HEK293T (cell line): ENCODE measurements at regions not wholly inside any gene's neighbourhood (a gene's known extent, or its start where the extent isn't known, plus 50 kb on each side); places are given as distances from the start of the nearest gene placed in this dataset.
"Not testable (repeated sequence)": the region's sequence is repeated elsewhere in the genome, so short reads cannot be mapped to it uniquely, and the experiment has no call there.

ENCODE experiments used
- CTCF ChIA-PET: fragments of 350-600 bp; formaldehyde crosslinking; extraction: SDS; loops from one replicate; lab custom pipeline; 2021; ENCODE audit warnings: antibody characterized with exemption, inconsistent platforms; lab: Yijun Ruan, JAX
- POLR2A ChIA-PET: fragments of 350-600 bp; formaldehyde crosslinking; extraction: SDS; loops from one replicate; lab custom pipeline; 2020; ENCODE audit warnings: antibody characterized with exemption, inconsistent platforms; lab: Yijun Ruan, JAX
- DNase-seq: peaks from one replicate; pipeline ENCODE4 v3.0.0; 2012; ENCODE audit warnings: mixed read lengths; ENCODE audit errors: extremely low spot score
- ARNT ChIP-seq: fragments of 450-650 bp; IDR thresholded peaks from 2 replicates; pipeline ENCODE4 v1.6.1; 2017; ENCODE audit warnings: mild to moderate bottlenecking
- BHLHE40 ChIP-seq: fragments of 450-650 bp; IDR thresholded peaks from 2 replicates; pipeline ENCODE4 v1.6.1; 2016; ENCODE audit warnings: mild to moderate bottlenecking, moderate library complexity, borderline replicate concordance
- CTBP1 ChIP-seq: fragments of 450-650 bp; IDR thresholded peaks from 2 replicates; pipeline ENCODE4 v1.6.1; 2016; ENCODE audit warnings: borderline replicate concordance
- ELF4 ChIP-seq: fragments of 450-650 bp; IDR thresholded peaks from 2 replicates; pipeline ENCODE4 v1.6.1; 2017; ENCODE audit warnings: antibody characterized with exemption
- FOXA1 ChIP-seq: fragments of 450-650 bp; IDR thresholded peaks from 2 replicates; pipeline ENCODE4 v1.6.1; 2016; ENCODE audit warnings: mild to moderate bottlenecking
- FOXK2 ChIP-seq: fragments of 450-650 bp; IDR thresholded peaks from 2 replicates; pipeline ENCODE4 v1.6.1; 2016; ENCODE audit warnings: mild to moderate bottlenecking
- FOXM1 ChIP-seq: fragments of 450-650 bp; IDR thresholded peaks from 2 replicates; pipeline ENCODE4 v1.6.1; 2017; ENCODE audit warnings: mild to moderate bottlenecking, borderline replicate concordance
- HDGF ChIP-seq: fragments of 450-650 bp; IDR thresholded peaks from 2 replicates; pipeline ENCODE4 v1.6.1; 2017; ENCODE audit warnings: antibody characterized with exemption, borderline replicate concordance
- L3MBTL2 ChIP-seq: fragments of 450-650 bp; conservative IDR thresholded peaks from 2 replicates; pipeline ENCODE4 v1.6.1; 2016; ENCODE audit warnings: mild to moderate bottlenecking
- LEF1 ChIP-seq: fragments of 450-650 bp; IDR thresholded peaks from 2 replicates; pipeline ENCODE4 v1.6.1; 2017; ENCODE audit warnings: mild to moderate bottlenecking, borderline replicate concordance
- NFRKB ChIP-seq: fragments of 450-650 bp; IDR thresholded peaks from 2 replicates; pipeline ENCODE4 v1.6.1; 2016; ENCODE audit warnings: mild to moderate bottlenecking, moderate library complexity
- PKNOX1 ChIP-seq: fragments of 450-650 bp; IDR thresholded peaks from 2 replicates; pipeline ENCODE4 v1.6.1; 2016
- SP1 ChIP-seq: fragments of 450-650 bp; IDR thresholded peaks from 2 replicates; pipeline ENCODE4 v1.6.1; 2017
- SUZ12 ChIP-seq: fragments of 450-650 bp; IDR thresholded peaks from 2 replicates; pipeline ENCODE4 v1.6.1; 2016; ENCODE audit warnings: mild to moderate bottlenecking
- TARDBP ChIP-seq: fragments of 450-650 bp; IDR thresholded peaks from 2 replicates; pipeline ENCODE4 v1.6.1; 2016
- ZNF384 ChIP-seq: fragments of 450-650 bp; IDR thresholded peaks from 2 replicates; pipeline ENCODE4 v1.6.1; 2016

GRCh38 chrX:3521396-3521795 is 174.9 kb upstream of the MXRA5 start:
- TF ChIP-seq TARDBP, result no peak
- ChIA-PET POLR2A (no interaction called here), CTCF (no interaction called here)
- DNase-seq, result no peak

- POLR2A ChIA-PET, result no interaction called here
- CTCF ChIA-PET, result no interaction called here
Measured at GRCh38 chrX:3520982-3521381, 174.5 kb upstream of the MXRA5 start.

DNA sequence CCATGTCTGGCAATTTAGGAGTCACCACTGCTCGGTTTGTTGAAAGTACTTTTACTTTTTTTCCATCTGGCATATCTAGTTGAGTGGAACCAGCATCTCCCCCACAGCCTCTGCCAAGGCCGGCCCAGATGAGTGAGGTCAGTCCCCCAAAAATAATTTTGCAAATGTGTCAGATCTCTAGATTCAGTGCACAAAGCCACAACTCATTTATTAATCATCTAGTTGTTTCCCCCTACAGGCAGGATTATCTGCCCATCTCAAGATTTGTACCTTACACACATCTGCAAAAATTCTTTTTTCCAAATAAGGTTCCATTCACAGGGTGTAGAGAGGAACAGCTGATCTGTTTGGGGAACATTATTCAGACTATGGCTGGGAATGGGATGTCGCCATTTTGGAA is 174.0 kb upstream of the MXRA5 start:
- DNase-seq, result no peak
- ChIA-PET CTCF (no interaction called here), POLR2A (no interaction called here)
- TF ChIP-seq FOXM1, result no peak
- TF ChIP-seq BHLHE40, result no peak
- no peak for TF ChIP-seq L3MBTL2
- no peak for TF ChIP-seq FOXK2
- no peak for TF ChIP-seq ELF4
- TF ChIP-seq SP1, result no peak
- TF ChIP-seq HDGF, result no peak
- TF ChIP-seq ARNT, result no peak
- TF ChIP-seq NFRKB, result no peak
- no peak for TF ChIP-seq LEF1

More at GRCh38 chrX:3520982-3521381, 174.5 kb upstream of the MXRA5 start:
- TF ChIP-seq FOXM1, result no peak
- no peak for TF ChIP-seq NFRKB
- no peak for TF ChIP-seq ELF4
- no peak for TF ChIP-seq BHLHE40
- no peak for TF ChIP-seq L3MBTL2
- no peak for TF ChIP-seq TARDBP
- no peak for TF ChIP-seq HDGF
- no peak for TF ChIP-seq FOXK2
- no peak for TF ChIP-seq ZNF384
- TF ChIP-seq LEF1, result no peak
- no peak for TF ChIP-seq ARNT
- TF ChIP-seq CTBP1, result no peak
- no peak for TF ChIP-seq FOXA1
- TF ChIP-seq SUZ12, result no peak
- no peak for TF ChIP-seq SP1
- TF ChIP-seq PKNOX1, result no peak
- DNase-seq, result no peak

DNA sequence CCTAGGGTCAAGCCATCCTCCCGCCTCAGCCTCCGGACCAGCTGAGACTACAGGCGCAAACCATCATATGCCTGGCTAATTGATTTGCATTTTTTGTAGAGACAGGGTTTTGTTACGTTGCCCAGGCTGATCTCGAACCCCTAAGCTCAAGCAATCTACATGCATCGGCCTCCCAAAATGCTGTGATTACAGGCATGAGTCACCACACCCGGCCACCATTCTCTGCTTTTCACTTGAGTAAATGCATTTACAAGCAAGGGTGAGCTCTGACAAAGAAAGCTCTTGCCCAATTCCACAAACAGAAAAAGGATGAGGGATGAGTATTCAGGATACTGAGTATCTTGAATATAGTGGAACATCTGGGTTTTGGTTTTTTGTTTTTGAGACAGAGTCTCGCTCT is 172.9 kb upstream of the MXRA5 start:
- POLR2A ChIA-PET, DNase-seq, CTCF ChIA-PET: not testable (repeated sequence)

DNA sequence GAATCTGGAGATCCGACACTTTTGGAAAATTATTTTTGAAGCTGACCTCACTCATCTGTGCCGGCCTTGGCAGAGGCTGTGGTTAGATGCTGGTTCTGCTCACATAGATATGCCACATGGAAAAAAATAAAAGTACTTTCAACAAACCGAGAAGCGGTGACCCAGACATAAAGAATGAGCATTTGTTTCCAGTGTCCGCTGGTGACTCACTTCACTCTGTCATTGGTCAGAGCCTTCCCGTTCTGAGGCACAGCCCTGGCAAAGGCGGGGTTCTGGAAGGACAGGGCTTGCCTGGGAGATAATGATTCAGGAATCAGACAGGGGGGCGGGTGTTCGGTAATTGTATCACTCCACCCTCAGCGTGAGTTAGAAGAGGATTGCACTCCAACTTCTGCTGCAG is 172.4 kb upstream of the MXRA5 start:
- CTCF ChIA-PET, result no interaction called here
- POLR2A ChIA-PET, result no interaction called here
- TF ChIP-seq TARDBP, result no peak
- no peak for TF ChIP-seq BHLHE40
- no peak for TF ChIP-seq LEF1
- TF ChIP-seq FOXA1, result no peak
- TF ChIP-seq NFRKB, result no peak
- no peak for TF ChIP-seq SP1
- TF ChIP-seq FOXM1, result no peak
- no peak for TF ChIP-seq L3MBTL2
- no peak for TF ChIP-seq SUZ12
- no peak for TF ChIP-seq PKNOX1
- no peak for TF ChIP-seq ELF4
- TF ChIP-seq HDGF, result no peak
- TF ChIP-seq ZNF384, result no peak
- TF ChIP-seq ARNT, result no peak
- TF ChIP-seq FOXK2, result no peak
- TF ChIP-seq CTBP1, result no peak
- DNase-seq, result no peak

DNA sequence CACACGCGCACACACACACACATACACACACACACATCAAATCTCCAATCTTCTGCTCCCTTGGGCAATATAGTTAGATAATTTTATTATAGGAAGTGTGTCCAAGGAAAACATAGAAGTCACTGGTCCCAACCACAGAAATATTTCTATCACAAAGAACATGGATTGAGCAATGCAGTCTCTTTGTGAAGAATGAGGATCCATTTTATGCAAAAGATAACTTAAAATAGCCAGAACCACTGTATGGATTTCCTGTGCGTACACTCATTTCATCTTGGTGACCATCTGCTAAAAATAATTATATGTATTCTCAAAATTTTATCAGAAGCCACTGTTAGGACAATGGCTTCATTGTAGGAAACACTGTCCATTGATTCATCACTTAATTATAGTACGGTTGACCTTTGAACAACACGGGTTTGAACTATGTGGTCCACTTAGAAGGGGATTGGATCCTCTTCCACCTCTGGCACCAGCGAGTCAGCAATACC is 169.6 kb upstream of the MXRA5 start:
- TF ChIP-seq TARDBP, result no peak
- TF ChIP-seq PKNOX1, result no peak
- no peak for TF ChIP-seq HDGF
- no peak for DNase-seq
- ChIA-PET CTCF (no interaction called here), POLR2A (no interaction called here)

- DNase-seq, result no peak
- CTCF ChIA-PET, result no interaction called here
- POLR2A ChIA-PET, result no interaction called here
- TF ChIP-seq FOXM1, result no peak
- no peak for TF ChIP-seq L3MBTL2
- no peak for TF ChIP-seq FOXK2
- no peak for TF ChIP-seq ARNT
- TF ChIP-seq HDGF, result no peak
Measured at GRCh38 chrX:3514996-3515395, 168.5 kb upstream of the MXRA5 start.

GRCh38 chrX:3512150-3512549 is 165.7 kb upstream of the MXRA5 start:
- CTCF ChIA-PET, DNase-seq: not testable (repeated sequence)
- POLR2A ChIA-PET, result interaction anchor here (0.9 kb wide), 1 partner anchor 37 kb away, joined by 3 read pairs; no protein-coding TSS in a partner anchor
